ENCODE measurements at regions not wholly inside any gene's neighbourhood (a gene's known extent, or its start where the extent isn't known, plus 50 kb on each side); places are given as distances from the start of the nearest gene placed in this dataset.
A peak's percentile ranks its signal among the peaks of the same experiment; 100 is the strongest.

- no peaks in the 10 kb centered on the region for H3K79me2 ChIP-seq (ENCODE audit: control insufficient read depth in 1 of 2, insufficient read depth in 2 of 2, low read length in 2 of 2)
- H3K4me3 ChIP-seq (ENCODE audit: extremely low read depth in 1 of 4, insufficient read depth in 2 of 4, low read depth in 3 of 4, low read length in 4 of 4), result no peak overlapping the region
- peaks cover 0 to 4% of the 10 kb centered on the region in 2 experiments for H4K20me1 ChIP-seq (replicated peaks in 1 of 2; ENCODE audit: control insufficient read depth in 1 of 2, insufficient read depth in 2 of 2, low read length in 2 of 2)
- 88% methylated on average over 3 of the region's 3 CpGs; no CpG with 5 or more reads in 1 of the 2 experiments for WGBS, 2 experiments (ENCODE audit: extremely low coverage in 1 of 2, insufficient coverage in 1 of 2, insufficient read length in 1 of 2, insufficient replicate concordance in 2 of 2, low coverage in 1 of 2, low lambda C conversion rate in 2 of 2, missing lambda C conversion rate in 1 of 2)
- peaks cover 3 to 12% (median 8%) of the 10 kb centered on the region in 4 experiments; a peak in 6 of 8 replicates for H3K36me3 ChIP-seq (ENCODE audit: control insufficient read depth in 2 of 4, insufficient read depth in 4 of 4, low read length in 3 of 4)
- no peak overlapping the region for H2AK5ac ChIP-seq (ENCODE audit: low read depth, low read length)
- peak in 1 of 2 experiments; percentile 15 for DNase-seq (ENCODE audit: low read depth in 1 of 2, low spot score in 2 of 2)
- no peak overlapping the region for H3K9ac ChIP-seq (replicated peaks in 1 of 4; ENCODE audit: extremely low read depth in 1 of 4, low read depth in 3 of 4, low read length in 3 of 4)
- no peak overlapping the region for H2BK120ac ChIP-seq (replicated peaks; ENCODE audit: low read depth, low read length)
- no peak overlapping the region for H3K14ac ChIP-seq (ENCODE audit: insufficient read length)
- FAIRE-seq, result no peak
- H2BK5ac ChIP-seq (ENCODE audit: low read depth, low read length), result no peak overlapping the region
- no peak overlapping the region for H3K4me2 ChIP-seq (ENCODE audit: insufficient read depth in 1 of 2, low read depth in 2 of 2, low read length in 2 of 2)
- no peak overlapping the region for H3K56ac ChIP-seq (replicated peaks; ENCODE audit: insufficient read length, low read depth, low read length)
- no peaks in the 10 kb centered on the region for H3K23me2 ChIP-seq (ENCODE audit: low read depth, low read length)
- H2BK15ac ChIP-seq (ENCODE audit: low read length), result no peak overlapping the region
- POLR2A ChIA-PET (ENCODE audit: partially characterized antibody), result no interaction called here
- no peaks in the 10 kb centered on the region; the same call in 1 of the 2 replicates for H3K79me1 ChIP-seq (ENCODE audit: low read depth, low read length)
- H3K9me3 ChIP-seq (ENCODE audit: insufficient read depth in 2 of 2, low read depth in 1 of 2, low read length in 1 of 2), result no peaks in the 10 kb centered on the region
- no peak overlapping the region for H3K23ac ChIP-seq (ENCODE audit: insufficient read length)
- no peak overlapping the region for H4K8ac ChIP-seq (ENCODE audit: extremely low read depth, insufficient read depth, low read length)
- TF ChIP-seq CTCF (IDR thresholded peaks at IDR 0.05; ENCODE audit: control extremely low read depth in 1 of 3, insufficient read depth in 1 of 3, low read depth in 1 of 3, low read length in 3 of 3) (0 out of 4 replicates have a peak, but pooled peaks of 1 of the 3 experiments have one; percentile 1), MAFK (IDR thresholded peaks at IDR 0.05; ENCODE audit: low read depth, low read length) (0 out of 2 replicates have a peak, but pooled peaks have one; percentile 14), GABPA (IDR thresholded peaks at IDR 0.05; ENCODE audit: borderline replicate concordance, insufficient read depth, low read length) (no peak), RAD21 (IDR thresholded peaks at IDR 0.05 in 1 of 2, conservative IDR thresholded peaks at IDR 0.05 in 1 of 2; ENCODE audit: low read depth in 2 of 2, low read length in 2 of 2) (peak in 1 of 2 experiments; percentile 12; a peak in 1 of 4 replicates), CHD1 (IDR thresholded peaks at IDR 0.05; ENCODE audit: low read depth, low read length) (no peak), BACH1 (IDR thresholded peaks at IDR 0.05; ENCODE audit: low read length) (0 out of 2 replicates have a peak, but pooled peaks have one; percentile 20)
- H3K18ac ChIP-seq (ENCODE audit: extremely low read depth, low read length), result no peak overlapping the region
- H3K4me1 ChIP-seq (replicated peaks in 1 of 4; ENCODE audit: control insufficient read depth in 3 of 4, insufficient read depth in 4 of 4, low read length in 3 of 4), result peaks cover 0 to 5% (median 0%) of the 10 kb centered on the region in 4 experiments; a peak in 2 of 7 replicates
- no peak overlapping the region for H2BK20ac ChIP-seq (ENCODE audit: low read length)
- H3K27ac ChIP-seq (ENCODE audit: low read depth, low read length), result no peak overlapping the region
- H2BK12ac ChIP-seq (ENCODE audit: low read depth, low read length), result no peak overlapping the region
- no peaks in the 10 kb centered on the region; a peak in 1 of 7 replicates for H3K27me3 ChIP-seq (replicated peaks in 1 of 4; ENCODE audit: control insufficient read depth in 3 of 4, extremely low read depth in 1 of 4, insufficient read depth in 3 of 4, low read length in 3 of 4)
- CTCF ChIA-PET (ENCODE audit: partially characterized antibody), result no interaction called here
- H2AFZ ChIP-seq (ENCODE audit: low read length), result no peak overlapping the region
- no peak overlapping the region for H3K4ac ChIP-seq (replicated peaks; ENCODE audit: insufficient read length, low read depth, low read length)
- no peak overlapping the region for H4K91ac ChIP-seq (replicated peaks; ENCODE audit: insufficient read length, low read length)
- no peak overlapping the region for H4K5ac ChIP-seq (ENCODE audit: insufficient read length, low read depth, low read length)
Measured at GRCh38 chr1:232186931-232187330, 443.0 kb downstream of the SIPA1L2 start.

Data from H1 (cell line).